Hematopoietic multipotent progenitor cell treated with erythropoietin and hydrocortisone succinate and interleukin-3 and kit ligand, for 17 days (in vitro differentiated cells): ENCODE measurements at regions not wholly inside any gene's neighbourhood (a gene's known extent, or its start where the extent isn't known, plus 50 kb on each side); places are given as distances from the start of the nearest gene placed in this dataset.

ENCODE experiments used
- DNase-seq: peaks from one replicate; pipeline ENCODE4 v3.0.0-alpha.2; 2015; ENCODE audit warnings: low spot score

GRCh38 chrX:44470816-44471215 is 71.8 kb downstream of the FUNDC1 start:
- DNase-seq: no peak

GRCh38 chrX:44462850-44463249 is 79.8 kb downstream of the FUNDC1 start:
- DNase-seq: no peak

- no peak for DNase-seq
Measured at GRCh38 chrX:44459501-44459900, 83.2 kb downstream of the FUNDC1 start.

GRCh38 chrX:44456685-44457084 is 86.0 kb downstream of the FUNDC1 start:
- no peak for DNase-seq

- no peak for DNase-seq
Measured at GRCh38 chrX:44451056-44451455, 91.6 kb downstream of the FUNDC1 start.

GRCh38 chrX:44447214-44447613 is 95.4 kb downstream of the FUNDC1 start:
- DNase-seq: no peak

- DNase-seq: no peak
Measured at GRCh38 chrX:44440006-44440405, 96.5 kb upstream of the EFHC2 start.

GRCh38 chrX:44439242-44439794 is 95.8 kb upstream of the EFHC2 start:
- DNase-seq: no peak

GRCh38 chrX:44435047-44435446 is 91.6 kb upstream of the EFHC2 start:
- no peak for DNase-seq

- no peak for DNase-seq
Measured at GRCh38 chrX:44433556-44433955, 90.1 kb upstream of the EFHC2 start.

- peak; percentile 12 for DNase-seq
Measured at GRCh38 chrX:44432641-44433040, 89.2 kb upstream of the EFHC2 start.

- no peak for DNase-seq
Measured at GRCh38 chrX:44431194-44431593, 87.7 kb upstream of the EFHC2 start.

GRCh38 chrX:44428989-44429627 is 85.6 kb upstream of the EFHC2 start:
- DNase-seq: no peak

GRCh38 chrX:44422631-44423030 is 79.2 kb upstream of the EFHC2 start:
- no peak for DNase-seq

GRCh38 chrX:44415639-44416386 is 72.3 kb upstream of the EFHC2 start:
- no peak for DNase-seq

- no peak for DNase-seq
Measured at GRCh38 chrX:44401151-44401550, 57.7 kb upstream of the EFHC2 start.

GRCh38 chrX:44400588-44400987 is 57.1 kb upstream of the EFHC2 start:
- no peak for DNase-seq

- no peak for DNase-seq
Measured at GRCh38 chrX:44400161-44400560, 56.7 kb upstream of the EFHC2 start.
